ENCODE measurements at regions not wholly inside any gene's neighbourhood (a gene's known extent, or its start where the extent isn't known, plus 50 kb on each side); places are given as distances from the start of the nearest gene placed in this dataset.
"Not testable (repeated sequence)": the region's sequence is repeated elsewhere in the genome, so short reads cannot be mapped to it uniquely, and the experiment has no call there.

GRCh38 chr3:69480986-69481385 is 95.1 kb upstream of the FRMD4B start:
- not testable (repeated sequence) for ATAC-seq (replicated peaks; ENCODE audit: extremely low read depth, poor library complexity, severe bottlenecking); H3K27ac Mint-ChIP-seq (ENCODE audit: low read depth); H3K4me1 Mint-ChIP-seq; H3K9me3 Mint-ChIP-seq; DNase-seq (ENCODE audit: low spot score in 2 of 2); H3K36me3 Mint-ChIP-seq (ENCODE audit: insufficient read depth); H3K4me3 Mint-ChIP-seq
- H3K27me3 Mint-ChIP-seq = peaks cover 67% of the 10 kb centered on the region

- no peaks in the 10 kb centered on the region for H3K36me3 Mint-ChIP-seq (ENCODE audit: insufficient read depth)
- H3K27me3 Mint-ChIP-seq = peaks cover 30% of the 10 kb centered on the region
- no peak overlapping the region for H3K27ac Mint-ChIP-seq (ENCODE audit: low read depth)
- H3K4me3 Mint-ChIP-seq = no peak overlapping the region
- no peak for DNase-seq (ENCODE audit: low spot score in 2 of 2)
- H3K9me3 Mint-ChIP-seq = no peaks in the 10 kb centered on the region
- no peak for ATAC-seq (replicated peaks; ENCODE audit: extremely low read depth, poor library complexity, severe bottlenecking)
- no peaks in the 10 kb centered on the region for H3K4me1 Mint-ChIP-seq
Observed at GRCh38 chr3:69474186-69474585, 88.3 kb upstream of the FRMD4B start.

GRCh38 chr3:69472093-69472492 is 86.2 kb upstream of the FRMD4B start:
- Mint-ChIP-seq H3K27me3 (peaks cover 41% of the 10 kb centered on the region), H3K36me3 (ENCODE audit: insufficient read depth) (no peaks in the 10 kb centered on the region), H3K4me1 (no peaks in the 10 kb centered on the region), H3K27ac (ENCODE audit: low read depth) (no peak overlapping the region), H3K4me3 (no peak overlapping the region), H3K9me3 (no peaks in the 10 kb centered on the region)
- no peak for ATAC-seq (replicated peaks; ENCODE audit: extremely low read depth, poor library complexity, severe bottlenecking)
- DNase-seq (ENCODE audit: low spot score in 2 of 2) = no peak

GRCh38 chr3:69463531-69463930 is 77.6 kb upstream of the FRMD4B start:
- H3K27me3 Mint-ChIP-seq = peaks cover 34% of the 10 kb centered on the region

GRCh38 chr3:69462826-69463100 is 76.9 kb upstream of the FRMD4B start:
- H3K4me3 Mint-ChIP-seq = no peak overlapping the region
- no peaks in the 10 kb centered on the region for H3K4me1 Mint-ChIP-seq
- DNase-seq (ENCODE audit: low spot score in 2 of 2) (no peak), ATAC-seq (replicated peaks; ENCODE audit: extremely low read depth, poor library complexity, severe bottlenecking) (no peak)
- H3K9me3 Mint-ChIP-seq = no peaks in the 10 kb centered on the region
- no peaks in the 10 kb centered on the region for H3K36me3 Mint-ChIP-seq (ENCODE audit: insufficient read depth)
- H3K27me3 Mint-ChIP-seq = peaks cover 36% of the 10 kb centered on the region
- H3K27ac Mint-ChIP-seq (ENCODE audit: low read depth) = no peak overlapping the region

More at GRCh38 chr3:69463531-69463930, 77.6 kb upstream of the FRMD4B start:
- Mint-ChIP-seq H3K4me3 (no peak overlapping the region), H3K9me3 (no peaks in the 10 kb centered on the region), H3K4me1 (no peaks in the 10 kb centered on the region), H3K36me3 (ENCODE audit: insufficient read depth) (no peaks in the 10 kb centered on the region), H3K27ac (ENCODE audit: low read depth) (no peak overlapping the region)
- DNase-seq (ENCODE audit: low spot score in 2 of 2) (no peak), ATAC-seq (replicated peaks; ENCODE audit: extremely low read depth, poor library complexity, severe bottlenecking) (no peak)

- no peaks in the 10 kb centered on the region for H3K4me1 Mint-ChIP-seq
- no peak for ATAC-seq (replicated peaks; ENCODE audit: extremely low read depth, poor library complexity, severe bottlenecking)
Observed at GRCh38 chr3:69462022-69462825, 76.3 kb upstream of the FRMD4B start.

GRCh38 chr3:69460034-69460433 is 74.1 kb upstream of the FRMD4B start:
- no peak for ATAC-seq (replicated peaks; ENCODE audit: extremely low read depth, poor library complexity, severe bottlenecking)
- H3K27me3 Mint-ChIP-seq = peaks cover 33% of the 10 kb centered on the region

More at GRCh38 chr3:69462022-69462825, 76.3 kb upstream of the FRMD4B start:
- no peaks in the 10 kb centered on the region for H3K9me3 Mint-ChIP-seq
- no peak overlapping the region for H3K27ac Mint-ChIP-seq (ENCODE audit: low read depth)
- no peak overlapping the region for H3K4me3 Mint-ChIP-seq
- DNase-seq (ENCODE audit: low spot score in 2 of 2) = no peak
- H3K36me3 Mint-ChIP-seq (ENCODE audit: insufficient read depth) = no peaks in the 10 kb centered on the region
- H3K27me3 Mint-ChIP-seq = peaks cover 36% of the 10 kb centered on the region

GRCh38 chr3:69458803-69459365 is 73.0 kb upstream of the FRMD4B start:
- ATAC-seq (replicated peaks; ENCODE audit: extremely low read depth, poor library complexity, severe bottlenecking) = no peak
- H3K4me3 Mint-ChIP-seq = no peak overlapping the region
- H3K4me1 Mint-ChIP-seq = no peaks in the 10 kb centered on the region
- H3K27me3 Mint-ChIP-seq = peaks cover 27% of the 10 kb centered on the region
- DNase-seq (ENCODE audit: low spot score in 2 of 2) = no peak
- H3K36me3 Mint-ChIP-seq (ENCODE audit: insufficient read depth) = no peaks in the 10 kb centered on the region
- no peak overlapping the region for H3K27ac Mint-ChIP-seq (ENCODE audit: low read depth)
- H3K9me3 Mint-ChIP-seq = no peaks in the 10 kb centered on the region

More at GRCh38 chr3:69460034-69460433, 74.1 kb upstream of the FRMD4B start:
- H3K4me1 Mint-ChIP-seq = no peaks in the 10 kb centered on the region
- H3K4me3 Mint-ChIP-seq = no peak overlapping the region
- no peak overlapping the region for H3K27ac Mint-ChIP-seq (ENCODE audit: low read depth)
- H3K36me3 Mint-ChIP-seq (ENCODE audit: insufficient read depth) = no peaks in the 10 kb centered on the region
- DNase-seq (ENCODE audit: low spot score in 2 of 2) = no peak
- no peaks in the 10 kb centered on the region for H3K9me3 Mint-ChIP-seq

- no peak overlapping the region for H3K27ac Mint-ChIP-seq (ENCODE audit: low read depth)
- DNase-seq (ENCODE audit: low spot score in 2 of 2) = no peak
Observed at GRCh38 chr3:69456631-69457030, 70.7 kb upstream of the FRMD4B start.

GRCh38 chr3:69454204-69454787 is 68.4 kb upstream of the FRMD4B start:
- H3K27me3 Mint-ChIP-seq = peaks cover 35% of the 10 kb centered on the region
- H3K9me3 Mint-ChIP-seq = no peaks in the 10 kb centered on the region
- DNase-seq (ENCODE audit: low spot score in 2 of 2) = no peak
- no peak for ATAC-seq (replicated peaks; ENCODE audit: extremely low read depth, poor library complexity, severe bottlenecking)
- H3K36me3 Mint-ChIP-seq (ENCODE audit: insufficient read depth) = no peaks in the 10 kb centered on the region
- no peak overlapping the region for H3K27ac Mint-ChIP-seq (ENCODE audit: low read depth)
- no peak overlapping the region for H3K4me3 Mint-ChIP-seq
- no peaks in the 10 kb centered on the region for H3K4me1 Mint-ChIP-seq

More at GRCh38 chr3:69456631-69457030, 70.7 kb upstream of the FRMD4B start:
- no peak for ATAC-seq (replicated peaks; ENCODE audit: extremely low read depth, poor library complexity, severe bottlenecking)
- H3K4me1 Mint-ChIP-seq = no peaks in the 10 kb centered on the region
- H3K9me3 Mint-ChIP-seq = no peaks in the 10 kb centered on the region
- peaks cover 35% of the 10 kb centered on the region for H3K27me3 Mint-ChIP-seq
- H3K4me3 Mint-ChIP-seq = no peak overlapping the region
- H3K36me3 Mint-ChIP-seq (ENCODE audit: insufficient read depth) = no peaks in the 10 kb centered on the region

GRCh38 chr3:69452295-69452694 is 66.4 kb upstream of the FRMD4B start:
- H3K27me3 Mint-ChIP-seq = peaks cover 19% of the 10 kb centered on the region
- H3K9me3 Mint-ChIP-seq = no peaks in the 10 kb centered on the region
- ATAC-seq (replicated peaks; ENCODE audit: extremely low read depth, poor library complexity, severe bottlenecking) (no peak), DNase-seq (ENCODE audit: low spot score in 2 of 2) (no peak)
- H3K4me3 Mint-ChIP-seq = no peak overlapping the region
- no peaks in the 10 kb centered on the region for H3K36me3 Mint-ChIP-seq (ENCODE audit: insufficient read depth)
- H3K4me1 Mint-ChIP-seq = no peaks in the 10 kb centered on the region
- no peak overlapping the region for H3K27ac Mint-ChIP-seq (ENCODE audit: low read depth)

GRCh38 chr3:69451594-69451993 is 65.7 kb upstream of the FRMD4B start:
- H3K9me3 Mint-ChIP-seq = no peaks in the 10 kb centered on the region
- DNase-seq (ENCODE audit: low spot score in 2 of 2) (no peak), ATAC-seq (replicated peaks; ENCODE audit: extremely low read depth, poor library complexity, severe bottlenecking) (no peak)
- H3K36me3 Mint-ChIP-seq (ENCODE audit: insufficient read depth) = no peaks in the 10 kb centered on the region
- no peak overlapping the region for H3K4me3 Mint-ChIP-seq
- no peak overlapping the region for H3K27ac Mint-ChIP-seq (ENCODE audit: low read depth)
- peaks cover 12% of the 10 kb centered on the region for H3K27me3 Mint-ChIP-seq
- no peaks in the 10 kb centered on the region for H3K4me1 Mint-ChIP-seq

- no peaks in the 10 kb centered on the region for H3K4me1 Mint-ChIP-seq
- no peaks in the 10 kb centered on the region for H3K9me3 Mint-ChIP-seq
- no peak overlapping the region for H3K27ac Mint-ChIP-seq (ENCODE audit: low read depth)
- no peak overlapping the region for H3K4me3 Mint-ChIP-seq
- no peak for DNase-seq (ENCODE audit: low spot score in 2 of 2)
- ATAC-seq (replicated peaks; ENCODE audit: extremely low read depth, poor library complexity, severe bottlenecking) = no peak
- no peaks in the 10 kb centered on the region for H3K36me3 Mint-ChIP-seq (ENCODE audit: insufficient read depth)
- peaks cover 8% of the 10 kb centered on the region for H3K27me3 Mint-ChIP-seq
Observed at GRCh38 chr3:69448877-69449276, 63.0 kb upstream of the FRMD4B start.

Measured in central memory CD8-positive, alpha-beta T cell (primary cell).